H9 (cell line): ENCODE measurements at regions not wholly inside any gene's neighbourhood (a gene's known extent, or its start where the extent isn't known, plus 50 kb on each side); places are given as distances from the start of the nearest gene placed in this dataset.

ENCODE experiments used
- DNase-seq: peaks from one replicate; pipeline ENCODE4 v3.0.0-alpha.2; 2017
- H2AFZ ChIP-seq: one replicate; pipeline ENCODE4 v1.6.1; 2013; ENCODE audit warnings: mild to moderate bottlenecking, low read length, control low read depth, moderate library complexity
- H2AK5ac ChIP-seq: 2 replicates; pipeline ENCODE4 v1.6.1; 2013; ENCODE audit warnings: low read length, control low read depth, mixed read lengths; ENCODE audit not compliant: insufficient read length
- H2BK120ac ChIP-seq: one replicate; pipeline ENCODE4 v1.6.1; 2013; ENCODE audit warnings: low read depth, mild to moderate bottlenecking, low read length, control low read depth, inconsistent platforms; ENCODE audit not compliant: poor library complexity, severe bottlenecking
- H2BK12ac ChIP-seq: 2 replicates; pipeline ENCODE4 v1.6.1; 2013; ENCODE audit warnings: low read length, control low read depth, mixed read lengths, low read depth; ENCODE audit not compliant: insufficient read length
- H2BK15ac ChIP-seq: 2 replicates; pipeline ENCODE4 v1.6.1; 2013; ENCODE audit warnings: low read depth, low read length, control low read depth
- H2BK20ac ChIP-seq: one replicate; pipeline ENCODE4 v1.6.1; 2013; ENCODE audit warnings: low read depth, mild to moderate bottlenecking, low read length, control low read depth, inconsistent platforms; ENCODE audit not compliant: poor library complexity, severe bottlenecking
- H2BK5ac ChIP-seq: 2 replicates; pipeline ENCODE4 v1.6.1; 2013; ENCODE audit warnings: low read length, control low read depth, mixed read lengths; ENCODE audit not compliant: insufficient read length
- H3K14ac ChIP-seq: 2 replicates; pipeline ENCODE4 v1.6.1; 2013; ENCODE audit warnings: low read length, control low read depth; ENCODE audit not compliant: insufficient read depth
- H3K18ac ChIP-seq: 2 replicates; pipeline ENCODE4 v1.6.1; 2013; ENCODE audit warnings: low read depth, mild to moderate bottlenecking, mixed read lengths, low read length, control low read depth; ENCODE audit not compliant: insufficient read length
- H3K23ac ChIP-seq: 2 replicates; pipeline ENCODE4 v1.6.1; 2013; ENCODE audit warnings: low read length, control low read depth, mixed read lengths, low read depth; ENCODE audit not compliant: insufficient read length
- H3K23me2 ChIP-seq: 2 replicates; pipeline ENCODE4 v1.6.1; 2013; ENCODE audit warnings: low read depth, mild to moderate bottlenecking, mixed read lengths, low read length, control low read depth; ENCODE audit not compliant: insufficient read length, poor library complexity, severe bottlenecking
- H3K27ac ChIP-seq: 2 replicates; pipeline ENCODE4 v1.5.1; 2013; ENCODE audit warnings: low read length, control low read depth, mixed read lengths, low read depth; ENCODE audit not compliant: insufficient read length
- H3K27me3 ChIP-seq: 2 replicates; pipeline ENCODE4 v1.6.1; 2013; ENCODE audit warnings: low read length, control low read depth, inconsistent platforms; ENCODE audit not compliant: insufficient read depth
- H3K4ac ChIP-seq: 2 replicates; pipeline ENCODE4 v1.6.1; 2013; ENCODE audit warnings: low read depth, mild to moderate bottlenecking, control low read depth, inconsistent platforms, low read length, moderate library complexity
- H3K4me1 ChIP-seq: 2 replicates; pipeline ENCODE4 v1.6.1; 2013; ENCODE audit warnings: low read length, control low read depth, inconsistent platforms; ENCODE audit not compliant: insufficient read depth
- H3K4me2 ChIP-seq: 2 replicates; pipeline ENCODE4 v1.6.1; 2013; ENCODE audit warnings: low read length, control low read depth, mixed read lengths; ENCODE audit not compliant: insufficient read length, insufficient read depth
- H3K56ac ChIP-seq: 2 replicates; pipeline ENCODE4 v1.6.1; 2013; ENCODE audit warnings: low read depth, mild to moderate bottlenecking, mixed read lengths, low read length, control low read depth; ENCODE audit not compliant: insufficient read length
- H3K79me1 ChIP-seq: 2 replicates; pipeline ENCODE4 v1.6.1; 2013; ENCODE audit warnings: low read depth, mild to moderate bottlenecking, moderate library complexity, low read length, control low read depth, inconsistent platforms; ENCODE audit not compliant: insufficient read depth, poor library complexity, severe bottlenecking
- H3K79me2 ChIP-seq: 2 replicates; pipeline ENCODE4 v1.6.1; 2013; ENCODE audit warnings: low read length, control low read depth, inconsistent platforms; ENCODE audit not compliant: insufficient read depth
- H3K9ac ChIP-seq: 2 replicates; pipeline ENCODE4 v1.6.1; 2013; ENCODE audit warnings: low read length, control low read depth, mixed read lengths; ENCODE audit not compliant: insufficient read length; ENCODE audit errors: extremely low read depth
- H3K9me3 ChIP-seq: one replicate; pipeline ENCODE4 v1.6.1; 2013; ENCODE audit warnings: low read depth, low read length, inconsistent platforms; ENCODE audit not compliant: control insufficient read depth
- H3T11ph ChIP-seq: one replicate; pipeline ENCODE4 v1.6.1; 2013; ENCODE audit warnings: mild to moderate bottlenecking, low read length, control low read depth, inconsistent platforms
- H4K20me1 ChIP-seq: one replicate; pipeline ENCODE4 v1.6.1; 2013; ENCODE audit not compliant: control insufficient read depth, insufficient read length, insufficient read depth
- H4K5ac ChIP-seq: 2 replicates; pipeline ENCODE4 v1.6.1; 2013; ENCODE audit warnings: low read depth, mild to moderate bottlenecking, mixed read lengths, low read length, control low read depth; ENCODE audit not compliant: insufficient read length
- H4K8ac ChIP-seq: replicated peaks from 2 replicates; pipeline ENCODE4 v1.6.1; 2013; ENCODE audit warnings: low read length, control low read depth, mixed read lengths, low read depth; ENCODE audit not compliant: insufficient read length
- H4K91ac ChIP-seq: 2 replicates; pipeline ENCODE4 v1.6.1; 2013; ENCODE audit warnings: low read depth, mild to moderate bottlenecking, moderate library complexity, mixed read lengths, low read length, control low read depth; ENCODE audit not compliant: insufficient read length
- H3K27ac Mint-ChIP-seq, 3 experiments: 2 replicates in 2 of 3; 3 replicates in 1 of 3; pipeline ENCODE4 v1.8.0; 2020 to 2021; ENCODE audit warnings: mixed read lengths in 3 of 3, mild to moderate bottlenecking in 1 of 3, moderate library complexity in 1 of 3
- H3K27me3 Mint-ChIP-seq: 2 replicates; pipeline ENCODE4 v1.8.0; 2021; ENCODE audit warnings: low read depth, mild to moderate bottlenecking, moderate library complexity, mixed read lengths
- H3K36me3 Mint-ChIP-seq, 3 experiments: 2 replicates in 2 of 3; 3 replicates in 1 of 3; pipeline ENCODE4 v1.8.0; 2020 to 2021; ENCODE audit warnings: low read depth in 3 of 3, mixed read lengths in 3 of 3; ENCODE audit not compliant: insufficient read depth in 1 of 3
- H3K4me1 Mint-ChIP-seq, 2 experiments: 2 replicates each; pipeline ENCODE4 v1.8.0; 2020; ENCODE audit warnings: mixed read lengths in 2 of 2
- H3K4me3 Mint-ChIP-seq, 2 experiments: 2 replicates in 1 of 2; 3 replicates in 1 of 2; pipeline ENCODE4 v1.8.0; 2020 to 2021; ENCODE audit warnings: mild to moderate bottlenecking in 2 of 2, mixed read lengths in 2 of 2, moderate library complexity in 1 of 2
- H3K9me3 Mint-ChIP-seq, 2 experiments: 2 replicates in 1 of 2; 3 replicates in 1 of 2; pipeline ENCODE4 v1.8.0; 2020; ENCODE audit warnings: mild to moderate bottlenecking in 2 of 2, mixed read lengths in 2 of 2, moderate library complexity in 1 of 2
- CTCF ChIP-seq: fragments of 200-600 bp; sonication (generic); conservative IDR thresholded peaks from 3 replicates; pipeline ENCODE4 v1.8.0; 2021; ENCODE audit warnings: antibody characterized with exemption, mild to moderate bottlenecking

GRCh38 chr11:127061947-127062346, 61.4 kb upstream of the KIRREL3 start:
- Histone ChIP-seq H3K4me1 (peaks cover 4% of the 10 kb centered on the region; the same call in 1 of the 2 replicates), H2BK15ac (no peak overlapping the region), H3K14ac (no peak overlapping the region), H2AK5ac (no peak overlapping the region), H3T11ph (no peak overlapping the region), H3K23ac (no peak overlapping the region), H3K56ac (no peak overlapping the region), H2BK20ac (no peak overlapping the region), H3K79me2 (no peaks in the 10 kb centered on the region), H3K18ac (no peak overlapping the region), H4K5ac (no peak overlapping the region), H2BK120ac (no peak overlapping the region), H3K27me3 (no peaks in the 10 kb centered on the region), H4K8ac (no peak overlapping the region), H3K9me3 (no peaks in the 10 kb centered on the region), H3K27ac (no peak overlapping the region), H4K91ac (no peak overlapping the region), H2AFZ (no peak overlapping the region), H3K79me1 (no peaks in the 10 kb centered on the region), H2BK5ac (no peak overlapping the region), H3K4ac (no peak overlapping the region), H4K20me1 (no peaks in the 10 kb centered on the region), H2BK12ac (no peak overlapping the region), H3K9ac (no peak overlapping the region), H3K23me2 (no peaks in the 10 kb centered on the region), H3K4me2 (no peak overlapping the region)
- no peak overlapping the region for H3K27ac Mint-ChIP-seq
- no peaks in the 10 kb centered on the region; a peak in 1 of 7 replicates for H3K36me3 Mint-ChIP-seq
- TF ChIP-seq CTCF, result no peak
- H3K27me3 Mint-ChIP-seq, result peaks cover 3% of the 10 kb centered on the region
- H3K4me1 Mint-ChIP-seq, result peaks cover 18 to 19% of the 10 kb centered on the region in 2 experiments
- H3K9me3 Mint-ChIP-seq, result no peaks in the 10 kb centered on the region
- H3K4me3 Mint-ChIP-seq, result no peak overlapping the region
- no peak for DNase-seq
